H1 (cell line): ENCODE measurements at regions not wholly inside any gene's neighbourhood (a gene's known extent, or its start where the extent isn't known, plus 50 kb on each side); places are given as distances from the start of the nearest gene placed in this dataset.
"Not testable (repeated sequence)": the region's sequence is repeated elsewhere in the genome, so short reads cannot be mapped to it uniquely, and the experiment has no call there.

Experiments
- BRCA1 ChIP-seq: IDR thresholded peaks from 2 replicates; pipeline ENCODE4 v1.6.1; 2012; ENCODE audit warnings: low read depth, low read length, improper control_type of control experiment
- CHD2 ChIP-seq: IDR thresholded peaks from 2 replicates; pipeline ENCODE4 v1.6.1; 2012; ENCODE audit warnings: low read length, improper control_type of control experiment
- CTCF ChIP-seq, 3 experiments: IDR thresholded peaks; 1 replicate in 2 of 3; 2 replicates in 1 of 3; pipeline versions ENCODE4 v1.5.1 to v1.6.1; 2011; ENCODE audit warnings: low read length in 3 of 3, mild to moderate bottlenecking in 3 of 3, inconsistent platforms in 2 of 3, low read depth in 1 of 3, moderate library complexity in 1 of 3; ENCODE audit not compliant: insufficient read depth in 1 of 3; ENCODE audit errors: control extremely low read depth in 1 of 3
- EZH2 ChIP-seq: fragments of 200-600 bp; sonication (generic); IDR thresholded peaks from 2 replicates; pipeline ENCODE4 v1.7.1; 2012; ENCODE audit warnings: low read depth, mild to moderate bottlenecking, moderate library complexity, low read length, inconsistent platforms; ENCODE audit not compliant: severe bottlenecking
- JUN ChIP-seq: IDR thresholded peaks from 2 replicates; pipeline ENCODE4 v1.6.1; 2011; ENCODE audit warnings: low read depth, mild to moderate bottlenecking, improper control_type of control experiment, low read length
- POLR2A ChIP-seq, 2 experiments: IDR thresholded peaks; 1 replicate in 1 of 2; 2 replicates in 1 of 2; pipeline ENCODE4 v1.6.1; 2011; ENCODE audit warnings: low read depth in 2 of 2, low read length in 2 of 2, mild to moderate bottlenecking in 2 of 2; ENCODE audit errors: control extremely low read depth in 1 of 2
- POLR2AphosphoS5 ChIP-seq: IDR thresholded peaks from 2 replicates; pipeline ENCODE4 v1.6.1; 2011; ENCODE audit warnings: low read depth, low read length
- RXRA ChIP-seq: IDR thresholded peaks from 2 replicates; pipeline ENCODE4 v1.6.1; 2011; ENCODE audit warnings: low read depth, mild to moderate bottlenecking, low read length, moderate library complexity; ENCODE audit not compliant: insufficient read depth
- SIN3A ChIP-seq, 2 experiments: IDR thresholded peaks in 1 of 2; conservative IDR thresholded peaks in 1 of 2; 2 replicates each; pipeline ENCODE4 v1.6.1; 2011 to 2012; ENCODE audit warnings: low read length in 2 of 2, improper control_type of control experiment in 1 of 2, low read depth in 1 of 2, mild to moderate bottlenecking in 1 of 2
- YY1 ChIP-seq: IDR thresholded peaks from 2 replicates; pipeline ENCODE4 v1.6.1; 2011; ENCODE audit warnings: low read depth, mild to moderate bottlenecking, low read length
- TF ChIP-seq, protein P1 (sequence below): IDR thresholded peaks from 2 replicates; pipeline ENCODE4 v1.6.1; 2012; ENCODE audit warnings: inconsistent platforms

- TF ChIP-seq JUN; POLR2A (IDR thresholded peaks at IDR 0.05; ENCODE audit: control extremely low read depth in 1 of 2, low read depth in 2 of 2, low read length in 2 of 2); POLR2AphosphoS5; SIN3A (conservative IDR thresholded peaks at IDR 0.05 in 1 of 2, IDR thresholded peaks at IDR 0.05 in 1 of 2; ENCODE audit: low read depth in 1 of 2, low read length in 2 of 2); CHD2; EZH2; YY1; CTCF (IDR thresholded peaks at IDR 0.05; ENCODE audit: control extremely low read depth in 1 of 3, insufficient read depth in 1 of 3, low read depth in 1 of 3, low read length in 3 of 3); BRCA1; RXRA: not testable (repeated sequence)
- TF ChIP-seq, protein P1, sequence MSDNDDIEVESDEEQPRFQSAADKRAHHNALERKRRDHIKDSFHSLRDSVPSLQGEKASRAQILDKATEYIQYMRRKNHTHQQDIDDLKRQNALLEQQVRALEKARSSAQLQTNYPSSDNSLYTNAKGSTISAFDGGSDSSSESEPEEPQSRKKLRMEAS = not testable (repeated sequence)
Measured at GRCh38 chr3:112695377-112696108, 54.6 kb upstream of the CCDC80 start.
